NCI-H187 (cell line): ENCODE measurements at regions not wholly inside any gene's neighbourhood (a gene's known extent, or its start where the extent isn't known, plus 50 kb on each side); places are given as distances from the start of the nearest gene placed in this dataset.

ENCODE experiments used
- DNase-seq, 2 experiments: peaks; one replicate each; lab custom pipeline; 2025; lab: John Stamatoyannopoulos, UW

DNA sequence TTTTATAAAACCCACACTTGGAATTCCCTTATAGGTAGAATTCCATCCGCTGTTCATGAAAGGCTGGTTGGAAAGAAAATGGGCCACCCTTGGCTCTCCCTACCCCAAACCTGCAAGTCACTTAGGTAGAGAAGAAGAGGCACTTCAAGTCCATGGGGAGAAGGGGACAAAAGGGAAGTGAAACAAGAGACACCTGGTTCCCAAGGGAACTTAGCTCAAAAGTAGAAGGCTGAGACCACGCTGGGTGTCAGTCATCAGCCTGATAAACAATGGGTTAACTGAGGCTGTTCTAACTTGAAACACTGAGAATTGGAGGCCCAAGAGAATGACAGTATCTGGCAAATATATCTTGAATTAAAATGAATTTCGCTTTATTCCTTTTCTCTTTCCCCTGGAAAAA lies 330.8 kb upstream of the NFE2L3 start:
- no peak for DNase-seq

DNA sequence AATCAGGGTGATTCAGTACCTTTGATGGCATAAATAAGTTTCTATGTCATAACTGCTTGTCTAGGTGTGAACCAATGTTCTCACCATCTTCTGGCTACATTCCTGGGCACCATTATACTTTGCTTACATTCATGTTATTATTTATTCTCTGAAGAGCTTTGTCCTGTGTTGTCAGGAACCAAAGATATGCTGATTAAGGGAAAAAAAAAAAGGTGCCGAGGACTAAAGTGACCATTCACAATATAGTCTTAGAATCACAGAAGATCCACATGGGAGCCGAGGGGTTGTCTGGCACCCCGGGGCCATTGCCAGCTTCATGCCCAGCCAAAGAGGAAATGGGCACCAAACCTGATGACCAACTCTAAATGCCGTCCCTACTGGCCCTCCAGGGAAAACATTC lies 329.2 kb upstream of the NFE2L3 start:
- no peak for DNase-seq

DNA sequence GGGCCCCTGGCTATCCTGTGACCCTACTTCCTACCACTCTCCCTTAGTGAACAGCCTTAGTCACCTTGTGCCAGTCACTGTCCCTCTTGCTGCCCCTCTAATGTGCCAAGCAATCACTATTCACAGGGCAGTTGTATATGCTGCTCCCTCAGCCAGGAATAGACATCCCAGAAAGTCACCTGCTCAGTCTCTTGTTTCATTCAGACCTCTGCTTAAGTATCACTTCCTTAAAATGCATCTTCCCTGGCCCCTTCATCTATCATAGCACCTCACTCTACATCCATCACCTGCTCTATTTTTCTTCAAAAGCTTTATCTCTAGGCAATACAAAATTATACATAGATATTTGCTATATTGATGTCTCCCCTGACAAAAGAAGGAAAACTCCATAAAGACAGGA lies 328.4 kb upstream of the NFE2L3 start:
- DNase-seq = no peak

DNA sequence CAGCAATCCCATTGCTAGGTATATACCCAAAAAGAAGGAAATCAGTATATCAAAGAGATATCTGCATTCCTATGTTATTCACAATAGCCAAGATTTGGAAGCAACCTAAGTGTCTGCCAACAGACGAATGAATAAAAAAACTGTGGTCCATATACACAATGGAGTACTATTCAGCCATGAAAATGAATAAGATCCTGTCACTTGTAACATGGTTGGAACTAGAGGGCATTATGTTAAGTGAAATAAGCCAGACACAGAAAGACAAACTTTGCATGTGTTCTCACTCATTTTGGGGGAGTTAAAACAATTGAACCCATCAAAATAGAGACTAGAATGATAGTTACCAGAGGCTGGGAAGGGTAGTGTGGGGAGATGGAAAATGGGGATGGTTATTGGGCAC lies 323.5 kb upstream of the NFE2L3 start:
- DNase-seq = no peak

DNA sequence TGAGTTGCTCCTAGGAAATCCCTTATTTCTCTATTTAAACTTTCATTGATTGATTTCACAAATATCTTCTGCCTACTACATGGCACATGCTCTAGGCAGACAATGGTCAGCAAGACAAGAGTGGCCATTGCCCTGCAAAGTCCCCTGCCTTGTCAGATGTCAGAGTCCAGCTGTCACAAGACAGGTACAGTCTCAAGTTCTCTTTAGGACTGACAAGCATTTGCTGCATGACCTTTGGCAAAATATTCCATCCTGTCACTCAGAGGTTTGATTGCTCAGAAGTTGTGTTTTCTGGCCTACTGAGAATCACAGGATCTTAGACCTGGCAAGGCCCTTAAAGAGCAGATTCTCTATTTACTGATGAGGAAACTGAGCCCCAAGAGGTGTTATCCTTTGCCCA lies 322.3 kb upstream of the NFE2L3 start:
- no peak for DNase-seq

DNA sequence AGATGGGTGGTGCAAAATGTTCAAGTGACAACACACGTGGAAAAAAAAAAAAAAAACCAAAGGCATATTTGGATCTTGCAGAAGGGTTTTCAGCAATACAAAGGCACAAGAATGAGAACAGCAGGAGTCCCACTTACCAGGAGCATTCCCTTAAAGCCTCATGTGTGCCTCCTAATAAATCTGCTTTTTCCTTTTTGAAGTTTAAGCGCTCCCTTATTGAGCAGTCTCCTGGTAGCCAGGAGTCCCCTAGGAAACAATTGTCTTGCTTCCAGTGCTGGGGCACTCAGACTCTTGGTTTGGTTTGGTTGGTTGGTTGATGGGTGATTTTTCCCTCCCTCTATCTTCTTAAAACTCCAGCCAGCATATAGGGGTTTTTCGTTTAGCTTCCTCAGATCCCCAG lies 321.8 kb upstream of the NFE2L3 start:
- no peak for DNase-seq

DNA sequence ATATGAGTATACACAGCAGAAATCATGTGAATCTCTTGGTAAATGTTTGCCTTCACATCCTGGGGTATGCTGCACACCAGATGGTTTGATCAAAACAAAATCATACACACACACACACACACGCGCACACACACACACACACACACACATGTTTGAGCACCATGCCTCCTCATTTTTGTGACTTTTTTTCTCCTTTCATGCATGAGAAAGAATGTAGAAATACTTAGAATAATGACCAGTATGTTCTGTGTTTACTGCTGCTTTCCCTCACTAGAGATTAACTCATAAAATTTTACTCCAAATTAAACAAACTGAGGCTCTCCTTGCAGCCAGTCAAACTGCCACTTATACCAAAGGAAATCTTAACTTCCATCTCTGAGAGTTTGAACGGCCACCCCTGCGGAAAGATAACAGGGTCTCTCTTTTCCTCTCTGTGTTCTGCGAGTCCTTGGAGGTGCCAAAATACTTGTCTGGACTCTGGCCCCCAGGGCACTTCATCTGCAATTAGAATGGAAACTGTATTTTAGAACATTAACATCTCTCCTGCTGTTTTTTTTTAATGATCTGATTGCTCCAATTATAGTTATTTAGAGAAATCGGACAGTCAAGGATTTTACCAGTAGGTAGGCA lies 320.8 kb upstream of the NFE2L3 start:
- no peak for DNase-seq

DNA sequence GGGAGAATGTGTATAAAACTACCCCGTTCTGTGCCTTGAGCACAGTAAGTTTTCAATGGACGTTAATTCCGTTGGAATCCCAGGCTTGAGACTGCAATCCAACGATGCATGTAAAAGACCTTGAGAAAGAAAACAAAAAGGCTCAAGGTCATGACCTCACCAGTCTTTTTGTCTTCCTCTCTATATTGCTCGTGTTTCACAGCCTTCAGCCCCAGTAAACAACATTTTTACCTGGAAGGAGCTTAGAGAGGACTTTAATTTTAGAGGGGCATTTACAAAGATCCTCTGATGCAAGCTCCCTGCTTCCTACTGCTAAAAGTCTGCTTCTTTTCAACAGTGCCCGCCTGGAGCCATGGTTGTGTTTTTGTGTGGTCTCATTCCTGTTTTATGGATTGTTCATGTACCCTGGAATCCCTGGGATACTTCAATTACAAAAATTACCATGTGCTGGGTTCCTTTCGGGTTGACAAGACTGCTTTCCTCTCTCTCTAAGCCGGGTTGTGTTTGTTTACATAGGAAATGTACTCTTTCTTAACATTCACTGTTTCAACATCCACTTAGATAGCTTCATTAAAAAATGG lies 320.1 kb upstream of the NFE2L3 start:
- DNase-seq = no peak

DNA sequence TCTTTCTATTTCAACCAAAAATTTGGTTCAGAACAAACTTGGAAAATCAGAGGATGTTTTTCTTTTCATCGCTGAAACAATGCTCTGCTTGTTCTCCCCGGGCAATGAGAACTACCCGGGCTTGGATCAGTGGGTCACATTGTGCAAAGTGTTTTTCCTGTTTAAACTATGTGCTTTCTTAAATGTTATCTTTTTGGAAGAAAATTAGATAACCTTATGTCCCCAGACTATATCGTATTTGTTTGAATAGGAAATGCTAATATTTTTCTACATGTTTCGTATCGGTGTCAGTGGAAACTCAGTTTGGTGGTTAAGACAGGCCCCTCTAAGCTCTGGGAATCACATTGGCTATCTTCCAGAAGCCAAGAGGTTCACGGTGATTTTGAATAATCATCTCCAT lies 319.5 kb upstream of the NFE2L3 start:
- DNase-seq = no peak

DNA sequence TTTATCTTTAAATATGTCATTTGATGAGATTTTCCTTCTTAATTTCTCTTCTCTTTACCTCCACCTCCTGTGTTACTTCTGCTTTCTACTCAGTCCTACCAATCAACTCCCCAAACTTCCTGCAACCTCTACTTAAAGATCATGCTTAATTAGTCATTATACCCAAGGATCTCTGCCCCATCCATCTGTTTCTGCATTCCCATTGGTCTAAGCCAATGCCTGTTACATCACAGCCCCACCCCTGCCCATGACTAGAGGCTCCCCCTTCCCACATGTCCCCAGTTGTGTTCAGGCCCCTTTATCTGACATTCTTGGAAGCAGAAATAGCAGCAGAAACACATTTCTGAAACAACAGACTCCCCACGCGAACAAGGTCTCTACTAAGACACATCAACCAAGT lies 319.1 kb upstream of the NFE2L3 start:
- DNase-seq = no peak

DNA sequence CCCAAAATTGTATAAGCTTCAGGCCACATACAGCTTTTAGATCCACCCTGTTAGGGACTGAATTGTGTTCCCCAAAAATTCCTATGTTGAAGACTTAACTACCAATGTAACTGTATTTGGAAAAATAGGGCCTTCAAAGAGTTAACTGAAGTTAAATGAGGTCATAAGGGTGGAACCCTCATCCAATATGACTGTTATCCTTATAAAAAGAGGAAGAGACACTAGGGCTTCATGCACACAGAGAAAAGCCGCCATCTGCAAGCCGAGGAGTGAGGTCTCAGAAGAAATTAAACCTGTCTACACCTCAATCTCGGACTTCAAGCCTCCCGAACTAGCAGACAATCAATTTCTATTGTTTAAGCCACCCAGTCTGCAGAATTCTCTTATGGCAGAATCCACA lies 317.9 kb upstream of the NFE2L3 start:
- DNase-seq = no peak

DNA sequence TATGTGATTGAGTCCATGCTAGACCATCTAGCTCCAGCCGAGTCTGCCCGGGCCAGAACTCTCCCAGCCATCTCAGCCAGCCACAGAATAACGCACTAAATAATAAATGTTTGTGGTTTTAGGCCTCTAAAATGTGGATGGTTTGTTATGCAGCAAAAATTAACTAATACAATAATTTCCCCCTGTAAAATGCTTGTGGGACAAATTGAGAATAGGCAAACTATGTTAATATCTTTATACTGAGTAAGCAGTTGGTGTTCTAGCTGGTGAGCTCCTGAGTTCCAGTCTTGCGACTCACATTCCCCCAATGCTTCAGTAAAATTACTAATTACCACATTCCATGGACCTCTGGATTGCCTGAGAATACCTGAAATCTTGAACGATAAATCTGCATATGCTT lies 316.8 kb upstream of the NFE2L3 start:
- no peak for DNase-seq

DNA sequence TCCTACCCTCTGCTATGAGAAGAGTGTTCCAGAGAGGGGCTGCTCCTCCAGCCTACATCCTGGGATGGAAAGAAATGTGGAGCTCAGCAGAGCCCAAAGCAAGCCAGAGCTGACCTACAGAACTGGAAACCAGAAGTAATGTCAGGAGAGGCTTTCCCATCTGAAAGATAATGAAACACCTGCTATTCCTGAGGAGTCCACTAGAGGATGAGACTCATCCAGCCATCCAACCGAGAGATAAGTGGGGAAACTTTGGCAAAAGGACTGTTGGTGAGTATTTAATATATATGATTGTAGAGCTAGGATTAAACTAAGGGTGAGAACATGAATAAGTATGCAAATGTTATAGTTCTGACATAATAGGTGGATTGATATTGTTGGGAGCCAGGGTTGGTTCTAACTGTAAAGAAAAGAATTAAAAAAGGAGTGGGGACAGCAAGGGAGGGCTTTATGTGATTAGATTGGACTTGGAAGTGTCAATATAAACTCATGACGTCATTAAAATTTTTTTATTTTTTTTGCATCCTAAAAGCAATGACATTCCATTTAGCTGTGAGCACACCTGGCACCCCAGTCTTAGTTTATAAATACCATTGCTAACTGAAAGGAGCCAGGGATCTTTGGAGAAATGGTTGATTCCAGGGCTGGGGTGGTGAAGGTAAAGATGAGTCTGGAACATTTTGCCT lies 312.8 kb upstream of the NFE2L3 start:
- no peak for DNase-seq

DNA sequence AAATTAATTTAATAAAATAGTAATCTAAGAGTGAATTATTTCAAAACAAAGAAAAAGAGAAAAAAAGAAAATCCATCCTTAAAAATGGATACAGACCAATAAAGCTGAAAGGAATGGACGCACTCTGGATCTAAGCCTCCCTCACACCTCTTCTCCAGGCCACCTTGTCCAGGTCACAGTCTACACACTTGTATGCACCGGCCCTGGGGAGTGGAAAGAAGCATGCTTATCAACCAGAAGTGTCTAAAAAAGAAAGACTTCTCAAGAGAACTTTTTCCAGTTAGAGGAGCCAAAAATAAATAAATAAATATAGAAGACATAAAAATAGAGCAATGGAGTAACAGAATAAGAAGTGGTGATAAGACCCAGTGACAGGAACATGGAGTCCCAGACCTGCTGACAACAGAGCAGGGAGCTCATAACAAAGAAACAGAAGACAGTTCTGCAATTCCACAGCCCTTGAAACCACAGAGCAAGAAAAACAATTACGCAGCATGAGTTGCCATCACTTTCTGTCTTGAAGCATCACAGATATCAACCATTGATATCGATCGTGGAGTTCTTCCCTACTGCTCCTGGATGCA lies 311.7 kb upstream of the NFE2L3 start:
- no peak for DNase-seq

DNA sequence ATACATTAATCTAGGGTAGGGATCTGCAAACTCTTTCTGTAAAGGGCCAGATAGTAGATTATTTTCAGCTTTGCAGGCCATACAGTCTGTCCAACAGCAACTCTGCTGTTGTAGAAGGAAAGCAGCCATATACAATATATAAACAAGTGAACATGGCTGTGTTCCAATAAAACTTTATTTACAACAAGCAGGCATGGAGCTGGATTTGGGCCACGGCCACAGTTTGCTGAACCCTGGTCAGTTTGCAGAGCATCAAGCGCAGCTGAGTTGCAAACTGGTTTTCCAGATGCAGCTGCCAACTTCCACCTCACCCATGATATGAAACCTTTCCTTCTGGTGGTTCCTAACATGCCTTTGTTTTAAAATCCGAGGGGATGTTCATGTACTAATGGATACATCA lies 310.4 kb upstream of the NFE2L3 start:
- no peak for DNase-seq

DNA sequence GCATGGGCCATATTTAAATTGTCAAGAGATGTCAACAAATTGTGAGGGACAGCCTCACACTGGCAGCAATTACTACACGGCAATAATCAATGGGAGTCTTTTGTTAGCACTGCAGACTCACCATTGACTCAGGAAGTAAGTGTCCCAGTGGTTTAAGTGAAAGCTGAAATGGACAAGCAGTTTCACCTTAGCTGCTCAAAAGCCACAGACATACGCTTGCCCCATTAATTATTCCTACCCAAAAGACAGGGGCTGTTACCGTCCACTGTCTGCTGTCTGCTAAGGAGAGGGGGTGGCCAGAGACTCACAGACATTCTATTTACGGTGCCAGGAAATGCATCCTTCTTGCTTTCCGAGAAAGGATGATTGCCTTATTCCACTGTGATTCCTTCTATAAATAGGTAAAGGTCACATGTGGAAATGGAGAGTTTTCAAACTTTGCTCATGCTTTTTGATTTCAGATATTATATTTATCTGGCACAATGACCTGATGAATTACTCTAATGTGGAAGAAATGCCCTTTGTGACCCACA lies 309.7 kb upstream of the NFE2L3 start:
- no peak for DNase-seq

DNA sequence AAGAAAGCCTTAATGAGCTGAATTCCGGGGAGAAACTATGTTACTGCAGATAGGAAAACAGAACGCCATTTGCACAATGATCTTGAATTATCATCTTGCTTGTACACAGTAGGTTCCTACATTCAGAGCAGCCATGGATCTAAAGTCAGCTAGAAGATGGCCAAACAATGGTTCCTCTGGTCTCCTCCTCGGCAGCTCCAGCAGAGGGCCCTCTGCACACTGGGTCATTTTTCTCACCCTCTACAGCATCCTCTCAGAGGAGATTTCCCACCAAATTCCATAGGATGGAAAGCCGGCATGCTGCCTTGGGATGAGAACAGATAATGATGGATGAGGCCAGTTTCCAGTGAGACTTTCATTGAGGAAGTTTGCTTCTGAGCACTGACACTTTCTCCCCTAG lies 308.5 kb upstream of the NFE2L3 start:
- DNase-seq = no peak

DNA sequence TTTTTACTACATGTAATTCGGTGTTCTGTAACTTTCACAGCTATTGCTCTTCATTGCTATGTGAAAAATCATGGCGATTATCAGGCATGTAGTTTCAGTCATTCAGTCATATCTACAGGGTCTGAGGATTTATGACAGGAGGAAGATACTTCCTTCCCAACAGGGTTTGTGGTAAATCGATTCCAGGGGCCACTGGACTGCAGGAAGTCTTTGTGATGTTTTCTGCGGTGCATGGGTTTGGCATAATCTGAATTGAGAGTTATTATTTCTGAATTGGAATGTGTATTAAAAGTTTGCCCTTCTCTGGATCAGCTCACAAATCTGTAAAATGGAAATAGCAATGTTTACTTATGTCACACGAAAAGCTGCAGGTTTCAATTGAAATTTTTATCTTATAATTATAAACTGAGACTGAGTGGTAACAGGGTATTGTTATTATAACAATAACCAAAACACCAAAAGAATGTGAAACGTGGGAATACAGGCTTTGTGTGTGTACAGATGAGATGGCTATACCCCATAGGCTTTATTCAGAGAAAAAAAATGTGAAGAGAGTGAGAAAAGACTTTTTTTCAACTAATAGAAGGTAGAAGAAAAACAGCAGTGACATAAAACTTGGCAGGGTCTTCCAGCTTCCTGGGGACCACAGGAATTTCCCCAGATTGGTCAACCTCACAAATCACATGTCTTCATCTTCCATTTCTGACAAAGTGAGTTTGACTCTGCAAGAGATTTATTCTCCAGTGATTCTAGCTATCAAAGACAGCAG lies 307.7 kb upstream of the NFE2L3 start:
- no peak for DNase-seq

DNA sequence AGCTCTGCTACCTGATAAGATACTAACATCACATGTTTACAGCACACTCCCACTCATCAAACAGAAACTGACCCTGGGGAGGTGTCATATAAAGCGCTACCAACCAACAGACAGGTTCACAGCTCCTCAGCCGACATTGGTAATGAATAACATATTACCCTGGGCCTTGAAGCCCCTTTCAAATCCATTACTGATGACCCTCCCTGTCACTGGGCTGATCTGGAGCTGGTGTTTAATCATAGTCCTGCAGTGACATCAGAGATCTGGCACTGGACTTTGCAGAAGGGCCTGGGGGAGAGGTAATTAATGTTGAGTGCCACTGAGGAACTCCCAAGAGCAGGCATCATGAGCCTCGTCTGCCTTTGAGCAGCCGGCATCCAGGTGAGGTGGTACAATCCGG lies 306.5 kb upstream of the NFE2L3 start:
- no peak for DNase-seq

DNA sequence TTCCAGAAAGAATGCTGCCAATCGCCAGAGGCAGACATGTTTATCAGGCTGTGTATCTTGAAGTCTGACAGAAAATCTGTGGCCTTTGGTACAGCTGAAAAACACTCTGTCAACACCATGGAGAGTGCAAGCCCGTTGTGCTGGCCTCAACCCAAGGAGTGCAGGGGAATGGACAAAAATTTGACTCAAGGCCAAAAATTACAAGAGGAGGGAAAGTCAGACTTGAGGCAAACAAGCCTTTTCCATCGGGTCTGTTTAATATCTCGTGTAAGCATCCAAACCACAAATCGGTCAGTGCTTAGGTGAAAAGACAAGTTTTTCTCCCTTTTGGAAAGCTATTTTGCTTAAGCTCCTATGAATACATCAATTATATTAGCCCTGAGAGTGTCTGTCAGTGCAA lies 305.3 kb upstream of the NFE2L3 start:
- DNase-seq = no peak

DNA sequence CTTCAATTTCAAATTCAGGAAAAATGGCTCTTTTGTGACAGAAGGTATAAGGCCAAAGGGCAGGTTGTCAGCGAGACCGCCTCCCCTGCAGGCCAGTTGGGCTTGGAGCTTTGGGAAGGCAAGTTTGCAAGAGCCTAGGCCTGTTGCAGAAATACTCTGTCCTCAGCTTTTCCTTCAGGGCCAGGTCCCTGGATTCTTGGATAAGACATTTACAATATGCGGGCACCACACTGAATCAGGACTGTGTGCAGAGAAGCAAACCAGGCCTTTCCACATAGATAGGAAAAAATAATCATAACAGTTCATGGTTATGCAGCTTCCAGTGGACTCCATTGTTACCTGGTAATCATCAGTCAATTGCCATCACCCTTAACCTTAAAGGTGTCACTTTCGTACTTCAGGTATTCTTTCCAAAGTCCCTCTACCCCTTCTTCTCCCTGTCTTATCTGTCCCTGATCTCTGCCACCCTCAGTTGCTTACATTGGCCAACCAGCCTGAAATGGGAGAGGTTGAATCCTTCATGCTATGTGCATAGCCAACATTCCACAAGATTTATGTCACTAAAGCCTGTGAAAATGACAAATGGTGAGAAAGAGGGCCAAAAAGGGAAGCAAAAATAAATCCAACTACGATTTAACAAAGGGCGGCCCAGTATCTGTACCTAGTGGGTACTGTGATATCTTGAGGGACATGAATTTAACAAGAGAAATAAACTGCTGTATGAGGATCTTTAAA lies 304.5 kb upstream of the NFE2L3 start:
- DNase-seq = no peak
